B cell (primary cell): ENCODE measurements at regions not wholly inside any gene's neighbourhood (a gene's known extent, or its start where the extent isn't known, plus 50 kb on each side); places are given as distances from the start of the nearest gene placed in this dataset.

Experiments
- EZH2 ChIP-seq: IDR thresholded peaks from 2 replicates; pipeline ENCODE4 v1.6.1; 2012; ENCODE audit warnings: borderline replicate concordance, low read depth, mild to moderate bottlenecking, moderate library complexity, low read length; ENCODE audit not compliant: insufficient read depth, poor library complexity, severe bottlenecking
- TF ChIP-seq, protein P1 (sequence below): fragments of 200-600 bp; IDR thresholded peaks from one replicate; pipeline ENCODE4 v1.8.0; 2022; ENCODE audit warnings: antibody characterized with exemption, mild to moderate bottlenecking

DNA sequence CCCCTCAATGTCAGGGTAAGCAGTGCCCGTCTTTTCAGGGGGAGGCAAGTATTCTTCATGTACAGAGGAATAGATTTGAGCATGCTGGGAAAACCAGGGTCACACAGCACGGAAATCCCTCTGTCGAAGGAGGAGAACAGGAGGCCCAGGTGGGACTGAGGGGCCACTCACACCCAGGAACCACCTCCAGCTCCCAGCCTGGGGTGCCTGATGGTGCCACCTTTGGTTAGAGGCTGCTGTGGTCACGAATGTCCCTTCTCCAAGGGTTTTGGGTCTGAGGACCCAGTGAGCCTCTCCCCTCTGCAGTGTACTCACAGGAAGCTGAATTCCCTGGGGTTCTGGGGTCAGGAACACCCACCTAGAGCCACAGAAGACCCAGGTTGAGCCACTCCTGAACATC lies 197.3 kb downstream of the ANKRD30B start:
- TF ChIP-seq, protein P1, sequence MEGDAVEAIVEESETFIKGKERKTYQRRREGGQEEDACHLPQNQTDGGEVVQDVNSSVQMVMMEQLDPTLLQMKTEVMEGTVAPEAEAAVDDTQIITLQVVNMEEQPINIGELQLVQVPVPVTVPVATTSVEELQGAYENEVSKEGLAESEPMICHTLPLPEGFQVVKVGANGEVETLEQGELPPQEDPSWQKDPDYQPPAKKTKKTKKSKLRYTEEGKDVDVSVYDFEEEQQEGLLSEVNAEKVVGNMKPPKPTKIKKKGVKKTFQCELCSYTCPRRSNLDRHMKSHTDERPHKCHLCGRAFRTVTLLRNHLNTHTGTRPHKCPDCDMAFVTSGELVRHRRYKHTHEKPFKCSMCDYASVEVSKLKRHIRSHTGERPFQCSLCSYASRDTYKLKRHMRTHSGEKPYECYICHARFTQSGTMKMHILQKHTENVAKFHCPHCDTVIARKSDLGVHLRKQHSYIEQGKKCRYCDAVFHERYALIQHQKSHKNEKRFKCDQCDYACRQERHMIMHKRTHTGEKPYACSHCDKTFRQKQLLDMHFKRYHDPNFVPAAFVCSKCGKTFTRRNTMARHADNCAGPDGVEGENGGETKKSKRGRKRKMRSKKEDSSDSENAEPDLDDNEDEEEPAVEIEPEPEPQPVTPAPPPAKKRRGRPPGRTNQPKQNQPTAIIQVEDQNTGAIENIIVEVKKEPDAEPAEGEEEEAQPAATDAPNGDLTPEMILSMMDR = no peak
- TF ChIP-seq EZH2 = no peak
